RWPE2 (cell line): ENCODE measurements at regions not wholly inside any gene's neighbourhood (a gene's known extent, or its start where the extent isn't known, plus 50 kb on each side); places are given as distances from the start of the nearest gene placed in this dataset.

ENCODE experiments used
- ATAC-seq: fragments of 200-7000 bp; cut with Tn5 transposase; 3 replicates; pipeline ENCODE4 v1.9.1; 2021; ENCODE audit warnings: low read depth
- DNase-seq: peaks from one replicate; pipeline ENCODE4 v3.0.0-alpha.2; 2020; ENCODE audit warnings: low spot score
- H3K27ac ChIP-seq: fragments of 450-650 bp; 2 replicates; pipeline ENCODE4 v1.5.1; 2017; ENCODE audit warnings: mild to moderate bottlenecking; ENCODE audit not compliant: poor library complexity, severe bottlenecking
- H3K27me3 ChIP-seq: fragments of 250-450 bp; sonication (Bioruptor Pico); 2 replicates; pipeline ENCODE4 v1.5.1; 2021; ENCODE audit warnings: mild to moderate bottlenecking, moderate library complexity; ENCODE audit not compliant: insufficient read depth, poor library complexity, severe bottlenecking
- H3K36me3 ChIP-seq: fragments of 250-450 bp; sonication (Bioruptor Pico); 2 replicates; pipeline ENCODE4 v1.5.1; 2020; ENCODE audit warnings: low read depth, mild to moderate bottlenecking, moderate library complexity
- H3K4me1 ChIP-seq: fragments of 250-450 bp; sonication (Bioruptor Pico); 2 replicates; pipeline ENCODE4 v1.5.1; 2021; ENCODE audit warnings: mild to moderate bottlenecking, moderate library complexity; ENCODE audit not compliant: insufficient read depth, poor library complexity, severe bottlenecking
- H3K4me3 ChIP-seq: fragments of 250-450 bp; sonication (Bioruptor Pico); 2 replicates; pipeline ENCODE4 v1.5.1; 2021; ENCODE audit warnings: mild to moderate bottlenecking, moderate library complexity; ENCODE audit not compliant: severe bottlenecking
- H3K9me3 ChIP-seq: fragments of 250-450 bp; sonication (Bioruptor Pico); 2 replicates; pipeline ENCODE4 v1.5.1; 2021; ENCODE audit warnings: mild to moderate bottlenecking, moderate library complexity; ENCODE audit not compliant: severe bottlenecking
- TF ChIP-seq, protein P1 (sequence below): fragments of 450-650 bp; IDR thresholded peaks from one replicate; pipeline ENCODE4 v1.5.1; 2017; ENCODE audit warnings: mild to moderate bottlenecking, moderate library complexity; ENCODE audit not compliant: poor library complexity, severe bottlenecking

DNA sequence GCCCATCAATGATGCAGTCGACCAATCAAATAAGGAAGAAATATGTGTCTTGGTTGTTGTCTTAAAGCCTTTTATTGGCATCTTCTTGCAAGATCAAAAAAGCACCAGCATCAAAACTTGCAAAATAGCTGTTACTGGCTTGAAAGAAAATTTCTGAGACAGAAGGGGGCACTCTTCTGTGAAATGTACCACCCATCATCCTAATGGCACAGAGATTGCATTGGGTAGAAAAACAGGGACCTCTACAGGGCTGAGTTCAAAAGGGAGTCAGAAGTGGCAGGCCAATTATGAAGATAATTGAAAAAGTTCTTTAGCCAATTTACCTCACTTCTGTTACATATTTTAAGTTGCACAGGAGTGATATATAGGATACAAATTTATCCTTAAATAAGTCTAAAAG is 122.3 kb upstream of the GPR149 start:
- TF ChIP-seq, protein P1, sequence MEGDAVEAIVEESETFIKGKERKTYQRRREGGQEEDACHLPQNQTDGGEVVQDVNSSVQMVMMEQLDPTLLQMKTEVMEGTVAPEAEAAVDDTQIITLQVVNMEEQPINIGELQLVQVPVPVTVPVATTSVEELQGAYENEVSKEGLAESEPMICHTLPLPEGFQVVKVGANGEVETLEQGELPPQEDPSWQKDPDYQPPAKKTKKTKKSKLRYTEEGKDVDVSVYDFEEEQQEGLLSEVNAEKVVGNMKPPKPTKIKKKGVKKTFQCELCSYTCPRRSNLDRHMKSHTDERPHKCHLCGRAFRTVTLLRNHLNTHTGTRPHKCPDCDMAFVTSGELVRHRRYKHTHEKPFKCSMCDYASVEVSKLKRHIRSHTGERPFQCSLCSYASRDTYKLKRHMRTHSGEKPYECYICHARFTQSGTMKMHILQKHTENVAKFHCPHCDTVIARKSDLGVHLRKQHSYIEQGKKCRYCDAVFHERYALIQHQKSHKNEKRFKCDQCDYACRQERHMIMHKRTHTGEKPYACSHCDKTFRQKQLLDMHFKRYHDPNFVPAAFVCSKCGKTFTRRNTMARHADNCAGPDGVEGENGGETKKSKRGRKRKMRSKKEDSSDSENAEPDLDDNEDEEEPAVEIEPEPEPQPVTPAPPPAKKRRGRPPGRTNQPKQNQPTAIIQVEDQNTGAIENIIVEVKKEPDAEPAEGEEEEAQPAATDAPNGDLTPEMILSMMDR: no peak
- Histone ChIP-seq H3K4me1 (no peaks in the 10 kb centered on the region), H3K4me3 (no peak overlapping the region), H3K27me3 (no peaks in the 10 kb centered on the region), H3K27ac (no peak overlapping the region), H3K36me3 (no peaks in the 10 kb centered on the region), H3K9me3 (no peaks in the 10 kb centered on the region)
- DNase-seq: no peak
- no peak for ATAC-seq

DNA sequence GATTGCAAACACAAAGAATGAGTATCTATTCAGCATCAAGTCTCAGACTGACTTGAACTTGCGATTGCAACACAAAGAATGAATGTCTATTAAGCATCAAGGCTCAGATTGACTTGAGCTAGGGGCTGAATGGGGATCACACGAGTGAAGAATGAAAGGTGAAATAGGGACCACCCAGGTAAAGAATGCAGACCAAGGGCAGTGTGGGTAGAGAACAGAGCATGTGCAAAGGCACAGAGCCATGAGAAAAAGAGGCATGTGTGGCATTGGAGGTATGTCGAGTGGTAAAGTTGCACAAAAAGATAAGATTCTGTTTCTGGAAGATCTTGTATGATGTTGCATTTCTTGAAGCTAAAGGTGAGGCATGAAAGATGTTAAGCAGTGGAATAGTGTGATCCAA is 119.4 kb upstream of the GPR149 start:
- no peaks in the 10 kb centered on the region for H3K9me3 ChIP-seq
- H3K4me1 ChIP-seq: no peaks in the 10 kb centered on the region
- ATAC-seq (no peak), DNase-seq (no peak)
- H3K27me3 ChIP-seq: no peaks in the 10 kb centered on the region
- no peaks in the 10 kb centered on the region for H3K36me3 ChIP-seq
- TF ChIP-seq, protein P1: no peak
- H3K4me3 ChIP-seq: no peak overlapping the region
- H3K27ac ChIP-seq: no peak overlapping the region

DNA sequence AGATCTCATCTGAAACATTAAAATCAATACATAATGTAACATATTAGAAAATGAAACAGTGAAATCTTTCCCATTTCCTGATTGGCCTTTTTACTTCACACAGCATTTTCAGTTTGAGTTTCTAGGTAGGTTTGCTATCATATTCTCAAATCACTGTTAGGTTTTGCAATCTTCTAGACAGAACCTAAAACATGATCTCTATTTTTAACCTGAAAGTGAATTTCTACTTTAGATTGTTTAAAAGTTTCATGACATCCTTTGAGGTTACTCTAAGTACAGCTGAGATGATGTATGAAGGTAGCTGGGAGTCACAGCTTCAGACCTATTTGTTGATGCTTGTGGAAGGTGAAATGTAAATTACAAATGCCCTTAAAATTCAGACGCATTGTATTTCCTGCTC is 118.4 kb upstream of the GPR149 start:
- TF ChIP-seq, protein P1: no peak

DNA sequence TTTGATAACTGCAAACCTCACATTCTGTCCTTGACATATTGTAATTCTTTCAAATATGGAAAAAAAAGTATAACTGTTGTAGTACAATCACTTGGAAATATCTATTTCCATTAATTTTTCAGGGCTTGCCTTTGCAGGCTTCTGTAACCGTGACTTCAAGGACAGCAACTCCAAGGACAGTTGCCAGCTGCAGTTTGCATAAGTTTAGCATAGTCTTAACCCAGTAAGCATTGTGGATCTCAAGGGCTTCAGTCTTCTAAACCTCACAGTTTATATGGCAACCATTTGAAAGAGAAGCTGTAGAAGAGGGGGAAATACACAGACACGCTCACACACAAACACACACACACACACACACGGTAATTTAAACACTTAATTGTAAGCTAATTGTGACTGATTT is 112.8 kb upstream of the GPR149 start:
- H3K4me3 ChIP-seq: no peak overlapping the region
- H3K36me3 ChIP-seq: no peaks in the 10 kb centered on the region
- DNase-seq: no peak
- H3K27ac ChIP-seq: no peak overlapping the region
- H3K9me3 ChIP-seq: no peaks in the 10 kb centered on the region
- TF ChIP-seq, protein P1: no peak
- no peaks in the 10 kb centered on the region for H3K4me1 ChIP-seq
- H3K27me3 ChIP-seq: no peaks in the 10 kb centered on the region
- no peak for ATAC-seq

More for the DNA sequence above, 118.4 kb upstream of the GPR149 start:
- ATAC-seq (no peak), DNase-seq (no peak)
- H3K4me3 ChIP-seq: no peak overlapping the region
- H3K27ac ChIP-seq: no peak overlapping the region
- H3K27me3 ChIP-seq: no peaks in the 10 kb centered on the region
- no peaks in the 10 kb centered on the region for H3K4me1 ChIP-seq
- H3K36me3 ChIP-seq: no peaks in the 10 kb centered on the region
- H3K9me3 ChIP-seq: no peaks in the 10 kb centered on the region

DNA sequence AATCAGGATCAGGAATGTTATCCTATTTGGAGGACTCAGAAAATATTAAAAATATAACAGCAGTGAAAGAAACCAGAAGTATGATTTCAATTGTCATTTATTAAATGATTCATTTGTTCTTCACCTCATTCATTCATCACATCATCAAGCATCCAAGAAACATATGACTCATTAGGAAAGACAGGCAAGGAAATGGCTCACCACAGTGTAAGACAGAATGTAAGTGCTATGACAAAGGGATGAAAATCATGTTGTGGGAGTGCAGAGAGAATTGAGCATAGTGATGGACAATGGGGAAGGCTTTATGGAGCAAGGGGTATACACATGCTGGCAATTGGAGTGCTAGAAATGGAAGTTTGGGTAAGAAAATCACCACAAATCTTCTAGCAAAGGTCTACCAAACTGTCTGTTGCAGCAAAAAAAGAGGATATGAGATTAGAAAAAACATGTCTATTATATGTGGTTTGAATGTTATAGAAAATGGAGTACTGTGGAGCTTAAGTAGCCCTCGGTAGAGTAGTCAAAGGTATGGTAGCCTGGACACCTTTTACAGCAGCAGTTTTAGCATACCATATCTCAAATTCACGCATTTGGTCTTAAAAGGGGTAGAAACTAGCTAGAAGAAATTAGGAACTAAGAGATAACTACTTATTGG is 111.1 kb upstream of the GPR149 start:
- no peak overlapping the region for H3K27ac ChIP-seq
- H3K9me3 ChIP-seq: no peaks in the 10 kb centered on the region
- no peak for DNase-seq
- no peaks in the 10 kb centered on the region for H3K4me1 ChIP-seq
- no peaks in the 10 kb centered on the region for H3K27me3 ChIP-seq
- ATAC-seq: no peak
- TF ChIP-seq, protein P1: no peak
- H3K4me3 ChIP-seq: no peak overlapping the region
- no peaks in the 10 kb centered on the region for H3K36me3 ChIP-seq
